ENCODE measurements at regions not wholly inside any gene's neighbourhood (a gene's known extent, or its start where the extent isn't known, plus 50 kb on each side); places are given as distances from the start of the nearest gene placed in this dataset.

GRCh38 chr2:200107514-200108217 lies 152.3 kb downstream of the MAIP1 start:
- TF ChIP-seq POLR2A (IDR thresholded peaks at IDR 0.05; ENCODE audit: low read length) (no peak), GATA1 (IDR thresholded peaks at IDR 0.05; ENCODE audit: low read depth, low read length) (no peak)

Data from erythroblast (primary cell).